Uterus (tissue), 2 donors: ENCODE measurements at regions not wholly inside any gene's neighbourhood (a gene's known extent, or its start where the extent isn't known, plus 50 kb on each side); places are given as distances from the start of the nearest gene placed in this dataset.

Experiments used
- CTCF ChIP-seq, 4 experiments: fragments of 200-600 bp in 2 of 4; fragments of 450-650 bp in 2 of 4; sonication (generic) in 2 of 4; IDR thresholded peaks; one replicate each; pipeline ENCODE4 v1.5.1; 2016 to 2019; ENCODE audit warnings: antibody characterized with exemption in 4 of 4, mild to moderate bottlenecking in 2 of 4, moderate library complexity in 1 of 4
- POLR2A ChIP-seq, 2 donors: fragments of 450-650 bp; IDR thresholded peaks; one replicate each; pipeline ENCODE4 v1.6.1; 2016; ENCODE audit warnings: antibody characterized with exemption in 2 of 2, mild to moderate bottlenecking in 1 of 2, moderate library complexity in 1 of 2

GRCh38 chr4:38610521-38610920, 53.5 kb upstream of the KLF3 start:
- TF ChIP-seq CTCF (IDR thresholded peaks at IDR 0.05): no peak
- no peak for TF ChIP-seq POLR2A (IDR thresholded peaks at IDR 0.05)
